HepG2 (cell line): ENCODE measurements at regions not wholly inside any gene's neighbourhood (a gene's known extent, or its start where the extent isn't known, plus 50 kb on each side); places are given as distances from the start of the nearest gene placed in this dataset.

Experiments used
- ATAC-seq: fragments of 200-7000 bp; cut with Tn5 transposase; 3 replicates; pipeline ENCODE4 v1.9.1; 2020; ENCODE audit warnings: mild to moderate bottlenecking, moderate library complexity
- BruUV-seq: library from RNA; stranded (reverse); fragments of 400-500 nt; replicated peaks from 2 replicates; lab custom pipeline; 2021; lab: Mats Ljungman, UMichigan
- CTCF ChIA-PET: fragments of 300-600 bp; formaldehyde crosslinking; extraction: SDS; loops from one replicate; lab custom pipeline; 2021; ENCODE audit warnings: low total read pairs, inconsistent platforms, low intra/inter-chr PET ratio; lab: Yijun Ruan, JAX
- POLR2A ChIA-PET: fragments of 350-600 bp; sonication (Branson Sonifier 250); formaldehyde crosslinking; loops from one replicate; lab custom pipeline; 2020; ENCODE audit warnings: antibody characterized with exemption, inconsistent platforms; lab: Yijun Ruan, JAX
- DNase-seq: peaks from one replicate; pipeline ENCODE4 v3.0.0-alpha.2; 2015; ENCODE audit warnings: low spot score
- FAIRE-seq: peaks from 3 replicates; lab custom pipeline; 2011; peaks lifted over from hg19 to GRCh38; lab: Jason Lieb, UNC
- H2AFZ ChIP-seq: one replicate; pipeline ENCODE4 v1.6.1; 2011; ENCODE audit warnings: low read length, inconsistent platforms
- H3K27ac ChIP-seq: fragments of 300-600 bp; 3 replicates; pipeline ENCODE4 v1.8.0; 2011; ENCODE audit warnings: mixed run types, mild to moderate bottlenecking, mixed read lengths, low read length, inconsistent platforms; ENCODE audit not compliant: insufficient read depth; ENCODE audit errors: extremely low read length
- H3K27me3 ChIP-seq, 2 experiments: fragments of 200-600 bp in 1 of 2; 2 replicates in 1 of 2; 3 replicates in 1 of 2; pipeline versions ENCODE4 v1.6.0 to v1.8.0; 2011; ENCODE audit warnings: low read length in 2 of 2, mild to moderate bottlenecking in 2 of 2, moderate library complexity in 2 of 2, inconsistent platforms in 1 of 2; ENCODE audit not compliant: insufficient read depth in 2 of 2, control insufficient read depth in 1 of 2
- H3K36me3 ChIP-seq, 2 experiments: fragments of 200-600 bp in 1 of 2; replicated peaks in 1 of 2; 2 replicates in 1 of 2; 3 replicates in 1 of 2; pipeline versions ENCODE4 v1.5.1 to v1.8.0; 2011; ENCODE audit warnings: low read length in 2 of 2, inconsistent platforms in 1 of 2; ENCODE audit not compliant: insufficient read depth in 2 of 2, control insufficient read depth in 1 of 2
- H3K4me1 ChIP-seq: 2 replicates; pipeline ENCODE4 v1.5.1; 2012; ENCODE audit warnings: low read length, inconsistent platforms; ENCODE audit not compliant: insufficient read depth
- H3K4me2 ChIP-seq: 2 replicates; pipeline ENCODE4 v1.6.0; 2011; ENCODE audit warnings: low read depth, low read length, inconsistent platforms
- H3K4me3 ChIP-seq, 3 experiments: fragments of 200-600 bp in 1 of 3; sonication (generic), shearing (Covaris generic) in 1 of 3; replicated peaks in 1 of 3; 2 replicates each; pipeline ENCODE4 v1.5.1; 2011 to 2016; ENCODE audit warnings: low read length in 3 of 3, inconsistent platforms in 2 of 3, low read depth in 2 of 3, mild to moderate bottlenecking in 2 of 3, control low read depth in 1 of 3, mixed read lengths in 1 of 3; ENCODE audit not compliant: insufficient read depth in 1 of 3
- H3K79me2 ChIP-seq: one replicate; pipeline ENCODE4 v1.6.1; 2011; ENCODE audit warnings: low read length, inconsistent platforms; ENCODE audit not compliant: insufficient read depth
- H3K9ac ChIP-seq: 2 replicates; pipeline ENCODE4 v1.6.0; 2011; ENCODE audit warnings: mild to moderate bottlenecking, low read depth, low read length, inconsistent platforms; ENCODE audit not compliant: insufficient read depth
- H3K9me3 ChIP-seq: 2 replicates; pipeline ENCODE4 v1.5.1; 2012; ENCODE audit warnings: mild to moderate bottlenecking, low read length
- H4K20me1 ChIP-seq: 2 replicates; pipeline ENCODE4 v1.6.0; 2011; ENCODE audit warnings: inconsistent platforms, mild to moderate bottlenecking, low read length, moderate library complexity; ENCODE audit not compliant: insufficient read depth
- ATAD3A ChIP-seq: sonication (generic); formaldehyde crosslinking; IDR thresholded peaks from 2 replicates; pipeline ENCODE4 v1.4.0; 2020; ENCODE audit warnings: missing genetic modification reagents
- HNF4G ChIP-seq, 2 experiments: sonication (generic) in 1 of 2; formaldehyde crosslinking in 1 of 2; IDR thresholded peaks; 2 replicates each; pipeline versions ENCODE4 v1.4.0 to v1.6.1; 2011 to 2020; ENCODE audit warnings: borderline replicate concordance in 2 of 2, low read depth in 2 of 2, mild to moderate bottlenecking in 2 of 2, low read length in 1 of 2, missing genetic modification reagents in 1 of 2, moderate library complexity in 1 of 2
- HOXA5 ChIP-seq: sonication (generic); formaldehyde crosslinking; IDR thresholded peaks from 2 replicates; pipeline ENCODE4 v1.4.0; 2020; ENCODE audit warnings: missing genetic modification reagents
- KAT8 ChIP-seq: IDR thresholded peaks from 2 replicates; pipeline ENCODE4 v1.6.1; 2016; ENCODE audit warnings: missing genetic modification reagents, missing compliant biosample characterization
- NFATC3 ChIP-seq: sonication (generic); formaldehyde crosslinking; IDR thresholded peaks from 2 replicates; pipeline ENCODE4 v1.5.1; 2020; ENCODE audit warnings: mild to moderate bottlenecking, missing genetic modification reagents
- PAX8 ChIP-seq: sonication (generic); formaldehyde crosslinking; IDR thresholded peaks from 2 replicates; pipeline ENCODE4 v1.8.0; 2022; ENCODE audit warnings: mild to moderate bottlenecking, missing genetic modification reagents, borderline replicate concordance
- SAP130 ChIP-seq: IDR thresholded peaks from 2 replicates; pipeline ENCODE4 v1.6.1; 2016; ENCODE audit warnings: low read depth
- ZBTB7A ChIP-seq: sonication (generic); formaldehyde crosslinking; IDR thresholded peaks from 2 replicates; pipeline ENCODE4 v1.8.0; 2022; ENCODE audit warnings: mild to moderate bottlenecking, missing genetic modification reagents
- ZFYVE20 ChIP-seq: sonication (generic); formaldehyde crosslinking; IDR thresholded peaks from 2 replicates; pipeline ENCODE4 v1.8.0; 2023; ENCODE audit warnings: low read depth, mild to moderate bottlenecking, moderate library complexity, missing genetic modification reagents, borderline replicate concordance
- ZNF564 ChIP-seq: sonication (generic); formaldehyde crosslinking; IDR thresholded peaks from 2 replicates; pipeline ENCODE4 v1.8.1; 2023; ENCODE audit warnings: mild to moderate bottlenecking, missing genetic modification reagents
- ZNF788 ChIP-seq: sonication (generic); formaldehyde crosslinking; IDR thresholded peaks from 2 replicates; pipeline ENCODE4 v1.5.0; 2020; ENCODE audit warnings: mild to moderate bottlenecking, missing genetic modification reagents, borderline replicate concordance
- WGBS: methylation state at CpG from one replicate; pipeline ENCODE4 v1.1.6; 2017; ENCODE audit warnings: low lambda C conversion rate; 5-methylcytosine and 5-hydroxymethylcytosine counted together
- in situ Hi-C: cut with HindIII; loops from 2 replicates; pipeline ENCODE4 v1.10.0; 2017; ENCODE audit warnings: low pct_unique_long_range_greater_than_20kb; ENCODE audit not compliant: extremely low pct_ligation_motif_present
- intact Hi-C: fragments of 100-400 bp; cut with micrococcal nuclease; formaldehyde crosslinking; loops from one replicate; pipeline ENCODE4 v1.10.0; 2022; ENCODE audit not compliant: unreplicated experiment
- TF ChIP-seq, protein P1 (sequence below): sonication (generic); formaldehyde crosslinking; conservative IDR thresholded peaks from 2 replicates; pipeline ENCODE4 v1.8.0; 2022; ENCODE audit warnings: mild to moderate bottlenecking, moderate library complexity, missing genetic modification reagents
- TF ChIP-seq, protein P2 (sequence below), 2 experiments: fragments of 450-650 bp in 1 of 2; sonication (generic) in 1 of 2; formaldehyde crosslinking in 1 of 2; IDR thresholded peaks; 2 replicates each; pipeline versions ENCODE4 v1.6.1 to v1.8.0; 2016 to 2022; ENCODE audit warnings: antibody characterized with exemption in 1 of 2, mild to moderate bottlenecking in 1 of 2, missing genetic modification reagents in 1 of 2

DNA sequence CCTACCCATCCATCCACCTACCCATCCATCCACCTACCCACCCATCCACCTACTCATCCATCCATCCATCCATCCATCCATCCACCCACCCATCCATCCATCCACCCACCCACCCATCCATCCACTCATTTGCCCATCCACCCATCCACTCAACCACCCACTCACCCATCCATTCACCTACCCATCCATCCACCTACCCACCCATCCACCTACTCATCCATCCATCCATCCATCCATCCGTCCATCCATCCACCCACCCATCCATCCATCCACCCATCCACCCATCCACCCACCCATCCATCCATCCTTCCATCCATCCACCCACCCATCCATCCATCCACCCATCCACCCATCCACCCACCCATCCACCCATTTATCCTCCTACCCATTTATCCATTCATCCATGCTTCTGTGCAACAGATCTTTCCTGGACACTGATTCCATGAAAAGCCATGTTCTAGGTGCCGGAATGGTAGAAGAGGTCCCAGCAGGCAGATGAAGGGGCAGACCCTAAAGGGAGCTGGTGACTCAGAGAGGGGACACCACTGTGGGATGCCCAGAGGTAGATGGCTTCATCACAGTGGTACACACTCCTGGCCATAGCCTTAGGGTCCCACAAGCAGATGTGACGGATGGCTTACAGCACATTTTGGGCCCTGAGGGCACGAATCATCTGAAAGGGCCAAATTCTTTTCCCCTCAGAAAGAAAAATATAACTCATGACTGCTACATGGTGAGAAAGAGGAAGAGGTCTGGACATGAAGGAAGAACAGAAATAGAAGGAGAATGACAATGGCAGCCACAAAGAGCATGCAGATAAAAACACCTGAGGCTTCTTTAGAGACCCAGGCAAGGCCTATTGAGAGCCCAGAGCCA is 76.0 kb downstream of the KCTD15 start:
- intact Hi-C loops = no loop called here
- ChIA-PET CTCF (no interaction called here), POLR2A (no interaction called here)
- H3K79me2 ChIP-seq = no peaks in the 10 kb centered on the region
- H3K27me3 ChIP-seq = peaks cover 1 to 27% of the 10 kb centered on the region in 2 experiments; a peak in 4 of 5 replicates
- no peak for ATAC-seq
- 16% methylated on average over 4 of the region's 4 CpGs for WGBS
- no peaks in the 10 kb centered on the region for H3K9me3 ChIP-seq
- DNase-seq = no peak
- FAIRE-seq = no peak
- H3K4me2 ChIP-seq = no peak overlapping the region
- no peaks in the 10 kb centered on the region for H3K4me1 ChIP-seq
- no peak overlapping the region for H3K9ac ChIP-seq
- no TSS peak for BruUV-seq
- H3K27ac ChIP-seq = no peak overlapping the region
- no peak overlapping the region for H3K4me3 ChIP-seq
- no peaks in the 10 kb centered on the region for H4K20me1 ChIP-seq
- in situ Hi-C loops = no loop called here
- no peak overlapping the region for H2AFZ ChIP-seq
- no peaks in the 10 kb centered on the region for H3K36me3 ChIP-seq
- TF ChIP-seq NFATC3 (CRISPR knock-in tag) (no peak), ZNF564 (CRISPR knock-in tag) (no peak), KAT8 (no peak), ATAD3A (CRISPR knock-in tag) (no peak), ZNF788 (CRISPR knock-in tag) (no peak), ZFYVE20 (CRISPR knock-in tag) (no peak), PAX8 (CRISPR knock-in tag) (no peak), SAP130 (no peak), ZBTB7A (no peak), HOXA5 (no peak), HNF4G (IDR thresholded peaks at IDR 0.05; ENCODE audit: borderline replicate concordance, low read depth, low read length) (no peak), HNF4G (CRISPR knock-in tag; IDR thresholded peaks at IDR 0.05; ENCODE audit: borderline replicate concordance, low read depth) (no peak)
- TF ChIP-seq, protein P1, sequence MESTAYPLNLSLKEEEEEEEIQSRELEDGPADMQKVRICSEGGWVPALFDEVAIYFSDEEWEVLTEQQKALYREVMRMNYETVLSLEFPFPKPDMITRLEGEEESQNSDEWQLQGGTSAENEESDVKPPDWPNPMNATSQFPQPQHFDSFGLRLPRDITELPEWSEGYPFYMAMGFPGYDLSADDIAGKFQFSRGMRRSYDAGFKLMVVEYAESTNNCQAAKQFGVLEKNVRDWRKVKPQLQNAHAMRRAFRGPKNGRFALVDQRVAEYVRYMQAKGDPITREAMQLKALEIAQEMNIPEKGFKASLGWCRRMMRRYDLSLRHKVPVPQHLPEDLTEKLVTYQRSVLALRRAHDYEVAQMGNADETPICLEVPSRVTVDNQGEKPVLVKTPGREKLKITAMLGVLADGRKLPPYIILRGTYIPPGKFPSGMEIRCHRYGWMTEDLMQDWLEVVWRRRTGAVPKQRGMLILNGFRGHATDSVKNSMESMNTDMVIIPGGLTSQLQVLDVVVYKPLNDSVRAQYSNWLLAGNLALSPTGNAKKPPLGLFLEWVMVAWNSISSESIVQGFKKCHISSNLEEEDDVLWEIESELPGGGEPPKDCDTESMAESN (CRISPR knock-in tag) = no peak
- TF ChIP-seq, protein P2, sequence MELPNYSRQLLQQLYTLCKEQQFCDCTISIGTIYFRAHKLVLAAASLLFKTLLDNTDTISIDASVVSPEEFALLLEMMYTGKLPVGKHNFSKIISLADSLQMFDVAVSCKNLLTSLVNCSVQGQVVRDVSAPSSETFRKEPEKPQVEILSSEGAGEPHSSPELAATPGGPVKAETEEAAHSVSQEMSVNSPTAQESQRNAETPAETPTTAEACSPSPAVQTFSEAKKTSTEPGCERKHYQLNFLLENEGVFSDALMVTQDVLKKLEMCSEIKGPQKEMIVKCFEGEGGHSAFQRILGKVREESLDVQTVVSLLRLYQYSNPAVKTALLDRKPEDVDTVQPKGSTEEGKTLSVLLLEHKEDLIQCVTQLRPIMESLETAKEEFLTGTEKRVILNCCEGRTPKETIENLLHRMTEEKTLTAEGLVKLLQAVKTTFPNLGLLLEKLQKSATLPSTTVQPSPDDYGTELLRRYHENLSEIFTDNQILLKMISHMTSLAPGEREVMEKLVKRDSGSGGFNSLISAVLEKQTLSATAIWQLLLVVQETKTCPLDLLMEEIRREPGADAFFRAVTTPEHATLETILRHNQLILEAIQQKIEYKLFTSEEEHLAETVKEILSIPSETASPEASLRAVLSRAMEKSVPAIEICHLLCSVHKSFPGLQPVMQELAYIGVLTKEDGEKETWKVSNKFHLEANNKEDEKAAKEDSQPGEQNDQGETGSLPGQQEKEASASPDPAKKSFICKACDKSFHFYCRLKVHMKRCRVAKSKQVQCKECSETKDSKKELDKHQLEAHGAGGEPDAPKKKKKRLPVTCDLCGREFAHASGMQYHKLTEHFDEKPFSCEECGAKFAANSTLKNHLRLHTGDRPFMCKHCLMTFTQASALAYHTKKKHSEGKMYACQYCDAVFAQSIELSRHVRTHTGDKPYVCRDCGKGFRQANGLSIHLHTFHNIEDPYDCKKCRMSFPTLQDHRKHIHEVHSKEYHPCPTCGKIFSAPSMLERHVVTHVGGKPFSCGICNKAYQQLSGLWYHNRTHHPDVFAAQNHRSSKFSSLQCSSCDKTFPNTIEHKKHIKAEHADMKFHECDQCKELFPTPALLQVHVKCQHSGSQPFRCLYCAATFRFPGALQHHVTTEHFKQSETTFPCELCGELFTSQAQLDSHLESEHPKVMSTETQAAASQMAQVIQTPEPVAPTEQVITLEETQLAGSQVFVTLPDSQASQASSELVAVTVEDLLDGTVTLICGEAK (IDR thresholded peaks at IDR 0.05) = no peak
- TF ChIP-seq, protein P2 (CRISPR knock-in tag; IDR thresholded peaks at IDR 0.05) = no peak
